ENCODE measurements at regions not wholly inside any gene's neighbourhood (a gene's known extent, or its start where the extent isn't known, plus 50 kb on each side); places are given as distances from the start of the nearest gene placed in this dataset.

DNA sequence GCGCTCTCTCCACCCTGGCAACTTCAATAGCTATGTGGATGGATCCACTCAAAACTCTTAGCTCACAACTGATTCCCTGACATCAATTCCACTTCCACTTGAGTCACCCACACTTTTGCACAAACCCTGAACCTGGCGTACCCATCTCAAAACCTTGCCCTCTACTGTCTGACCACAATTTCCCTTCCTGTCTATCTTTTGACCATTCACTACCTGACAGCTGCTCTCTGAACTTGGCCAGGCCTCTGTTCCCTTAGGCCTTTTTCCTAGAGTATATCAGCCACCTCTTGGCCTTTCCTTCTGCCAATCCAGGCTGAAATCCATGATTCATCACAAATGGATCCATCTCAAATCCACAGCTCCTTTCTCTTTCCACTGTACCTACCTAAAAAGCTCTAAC is 106.0 kb downstream of the RPL27A start:
- TF ChIP-seq, protein P1, sequence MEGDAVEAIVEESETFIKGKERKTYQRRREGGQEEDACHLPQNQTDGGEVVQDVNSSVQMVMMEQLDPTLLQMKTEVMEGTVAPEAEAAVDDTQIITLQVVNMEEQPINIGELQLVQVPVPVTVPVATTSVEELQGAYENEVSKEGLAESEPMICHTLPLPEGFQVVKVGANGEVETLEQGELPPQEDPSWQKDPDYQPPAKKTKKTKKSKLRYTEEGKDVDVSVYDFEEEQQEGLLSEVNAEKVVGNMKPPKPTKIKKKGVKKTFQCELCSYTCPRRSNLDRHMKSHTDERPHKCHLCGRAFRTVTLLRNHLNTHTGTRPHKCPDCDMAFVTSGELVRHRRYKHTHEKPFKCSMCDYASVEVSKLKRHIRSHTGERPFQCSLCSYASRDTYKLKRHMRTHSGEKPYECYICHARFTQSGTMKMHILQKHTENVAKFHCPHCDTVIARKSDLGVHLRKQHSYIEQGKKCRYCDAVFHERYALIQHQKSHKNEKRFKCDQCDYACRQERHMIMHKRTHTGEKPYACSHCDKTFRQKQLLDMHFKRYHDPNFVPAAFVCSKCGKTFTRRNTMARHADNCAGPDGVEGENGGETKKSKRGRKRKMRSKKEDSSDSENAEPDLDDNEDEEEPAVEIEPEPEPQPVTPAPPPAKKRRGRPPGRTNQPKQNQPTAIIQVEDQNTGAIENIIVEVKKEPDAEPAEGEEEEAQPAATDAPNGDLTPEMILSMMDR (conservative IDR thresholded peaks at IDR 0.05; ENCODE audit: low read length) = no peak
- no peak for TF ChIP-seq EZH2phosphoT487 (IDR thresholded peaks at IDR 0.05; ENCODE audit: borderline replicate concordance)
